Stimulated activated effector memory CD8-positive, alpha-beta T cell treated with anti-CD3 and anti-CD28 coated beads, Interleukin-12 subunit alpha, Interleukin-12 subunit beta, amount 100 ng/mL, for 72 hours (primary cell): ENCODE measurements at regions not wholly inside any gene's neighbourhood (a gene's known extent, or its start where the extent isn't known, plus 50 kb on each side); places are given as distances from the start of the nearest gene placed in this dataset.

Experiments
- ATAC-seq: fragments of 150-1000 bp; cut with Tn5 transposase; 2 replicates; pipeline ENCODE4 v1.10.0; 2021
- DNase-seq, 2 donors: peaks; one replicate each; pipeline ENCODE4 v3.0.0; 2021 to 2022; ENCODE audit warnings: low spot score in 2 of 2
- H3K27ac Mint-ChIP-seq: one replicate; pipeline ENCODE4 v1.8.0; 2022; ENCODE audit warnings: mild to moderate bottlenecking, mixed read lengths
- H3K36me3 Mint-ChIP-seq: one replicate; pipeline ENCODE4 v1.8.0; 2022; ENCODE audit warnings: mild to moderate bottlenecking, mixed read lengths
- H3K4me1 Mint-ChIP-seq: one replicate; pipeline ENCODE4 v1.8.0; 2022; ENCODE audit warnings: mixed read lengths
- H3K4me3 Mint-ChIP-seq: one replicate; pipeline ENCODE4 v1.8.0; 2022; ENCODE audit warnings: mild to moderate bottlenecking, mixed read lengths
- H3K9me3 Mint-ChIP-seq: one replicate; pipeline ENCODE4 v1.8.0; 2022; ENCODE audit warnings: mixed read lengths

- DNase-seq (no peak), ATAC-seq (no peak)
- H3K27ac Mint-ChIP-seq, result no peak overlapping the region
- no peak overlapping the region for H3K4me3 Mint-ChIP-seq
- no peaks in the 10 kb centered on the region for H3K36me3 Mint-ChIP-seq
- no peaks in the 10 kb centered on the region for H3K4me1 Mint-ChIP-seq
- peaks cover 30% of the 10 kb centered on the region for H3K9me3 Mint-ChIP-seq
Measured at GRCh38 chr4:33577791-33578190, 2666.5 kb downstream of the ARAP2 start.

- peaks cover 25% of the 10 kb centered on the region for H3K9me3 Mint-ChIP-seq
- no peak overlapping the region for H3K4me3 Mint-ChIP-seq
- no peak overlapping the region for H3K27ac Mint-ChIP-seq
- ATAC-seq (no peak), DNase-seq (no peak)
- H3K4me1 Mint-ChIP-seq, result no peaks in the 10 kb centered on the region
- H3K36me3 Mint-ChIP-seq, result no peaks in the 10 kb centered on the region
Measured at GRCh38 chr4:33579951-33580350, 2664.4 kb downstream of the ARAP2 start.

GRCh38 chr4:33592701-33593100 is 2651.6 kb downstream of the ARAP2 start:
- no peaks in the 10 kb centered on the region for H3K36me3 Mint-ChIP-seq
- peaks cover 20% of the 10 kb centered on the region for H3K9me3 Mint-ChIP-seq
- ATAC-seq, result no peak
- H3K27ac Mint-ChIP-seq, result no peak overlapping the region
- DNase-seq, result no peak
- H3K4me3 Mint-ChIP-seq, result no peak overlapping the region
- no peaks in the 10 kb centered on the region for H3K4me1 Mint-ChIP-seq

- Mint-ChIP-seq H3K27ac (no peak overlapping the region), H3K36me3 (no peaks in the 10 kb centered on the region), H3K4me1 (no peaks in the 10 kb centered on the region), H3K4me3 (no peak overlapping the region), H3K9me3 (peaks cover 10% of the 10 kb centered on the region)
- ATAC-seq (no peak), DNase-seq (no peak)
Measured at GRCh38 chr4:33606951-33607350, 2637.4 kb downstream of the ARAP2 start.

- no peak for DNase-seq
- H3K9me3 Mint-ChIP-seq, result peaks cover 6% of the 10 kb centered on the region
- no peak overlapping the region for H3K27ac Mint-ChIP-seq
- H3K4me1 Mint-ChIP-seq, result no peaks in the 10 kb centered on the region
- ATAC-seq, result no peak
- no peak overlapping the region for H3K4me3 Mint-ChIP-seq
- no peaks in the 10 kb centered on the region for H3K36me3 Mint-ChIP-seq
Measured at GRCh38 chr4:33616121-33616520, 2628.2 kb downstream of the ARAP2 start.

- no peak overlapping the region for H3K27ac Mint-ChIP-seq
- H3K4me3 Mint-ChIP-seq, result no peak overlapping the region
- H3K36me3 Mint-ChIP-seq, result no peaks in the 10 kb centered on the region
- H3K4me1 Mint-ChIP-seq, result no peaks in the 10 kb centered on the region
- H3K9me3 Mint-ChIP-seq, result peaks cover 22% of the 10 kb centered on the region
- ATAC-seq (no peak), DNase-seq (no peak)
Measured at GRCh38 chr4:33625748-33626147, 2618.6 kb downstream of the ARAP2 start.

GRCh38 chr4:33626221-33626620 is 2618.1 kb downstream of the ARAP2 start:
- Mint-ChIP-seq H3K9me3 (peaks cover 21% of the 10 kb centered on the region), H3K4me1 (no peaks in the 10 kb centered on the region), H3K36me3 (no peaks in the 10 kb centered on the region), H3K27ac (no peak overlapping the region), H3K4me3 (no peak overlapping the region)
- DNase-seq (no peak), ATAC-seq (no peak)

- H3K36me3 Mint-ChIP-seq, result no peaks in the 10 kb centered on the region
- DNase-seq, result no peak
- no peak overlapping the region for H3K27ac Mint-ChIP-seq
- ATAC-seq, result no peak
- no peaks in the 10 kb centered on the region for H3K4me1 Mint-ChIP-seq
- no peak overlapping the region for H3K4me3 Mint-ChIP-seq
- H3K9me3 Mint-ChIP-seq, result peaks cover 23% of the 10 kb centered on the region
Measured at GRCh38 chr4:33628296-33628695, 2616.0 kb downstream of the ARAP2 start.

- Mint-ChIP-seq H3K36me3 (no peaks in the 10 kb centered on the region), H3K4me1 (no peaks in the 10 kb centered on the region), H3K9me3 (peaks cover 20% of the 10 kb centered on the region), H3K27ac (no peak overlapping the region), H3K4me3 (no peak overlapping the region)
- ATAC-seq (no peak), DNase-seq (no peak)
Measured at GRCh38 chr4:33649015-33649414, 2595.3 kb downstream of the ARAP2 start.

- Mint-ChIP-seq H3K9me3 (peaks cover 19% of the 10 kb centered on the region), H3K4me1 (no peaks in the 10 kb centered on the region), H3K4me3 (no peak overlapping the region), H3K36me3 (no peaks in the 10 kb centered on the region), H3K27ac (no peak overlapping the region)
- DNase-seq (no peak), ATAC-seq (no peak)
Measured at GRCh38 chr4:33649471-33649870, 2594.8 kb downstream of the ARAP2 start.

GRCh38 chr4:33650036-33650435 is 2594.3 kb downstream of the ARAP2 start:
- DNase-seq, result no peak
- ATAC-seq, result no peak
- H3K4me3 Mint-ChIP-seq, result no peak overlapping the region
- H3K9me3 Mint-ChIP-seq, result peaks cover 19% of the 10 kb centered on the region
- no peaks in the 10 kb centered on the region for H3K4me1 Mint-ChIP-seq
- H3K36me3 Mint-ChIP-seq, result no peaks in the 10 kb centered on the region
- H3K27ac Mint-ChIP-seq, result no peak overlapping the region

GRCh38 chr4:33658971-33659370 is 2585.3 kb downstream of the ARAP2 start:
- DNase-seq (no peak), ATAC-seq (no peak)
- H3K27ac Mint-ChIP-seq, result no peak overlapping the region

GRCh38 chr4:33661636-33662035 is 2582.7 kb downstream of the ARAP2 start:
- H3K9me3 Mint-ChIP-seq, result peaks cover 29% of the 10 kb centered on the region
- no peak for DNase-seq
- no peak for ATAC-seq
- no peaks in the 10 kb centered on the region for H3K36me3 Mint-ChIP-seq
- H3K4me1 Mint-ChIP-seq, result no peaks in the 10 kb centered on the region
- H3K4me3 Mint-ChIP-seq, result no peak overlapping the region
- H3K27ac Mint-ChIP-seq, result no peak overlapping the region

More at GRCh38 chr4:33658971-33659370, 2585.3 kb downstream of the ARAP2 start:
- H3K36me3 Mint-ChIP-seq, result no peaks in the 10 kb centered on the region
- no peaks in the 10 kb centered on the region for H3K4me1 Mint-ChIP-seq
- peaks cover 19% of the 10 kb centered on the region for H3K9me3 Mint-ChIP-seq
- no peak overlapping the region for H3K4me3 Mint-ChIP-seq

- Mint-ChIP-seq H3K27ac (no peak overlapping the region), H3K4me3 (no peak overlapping the region), H3K9me3 (peaks cover 5% of the 10 kb centered on the region), H3K36me3 (no peaks in the 10 kb centered on the region), H3K4me1 (no peaks in the 10 kb centered on the region)
- DNase-seq (no peak), ATAC-seq (no peak)
Measured at GRCh38 chr4:33685939-33686338, 2558.4 kb downstream of the ARAP2 start.

GRCh38 chr4:33696041-33696440 is 2548.3 kb downstream of the ARAP2 start:
- Mint-ChIP-seq H3K9me3 (peaks cover 8% of the 10 kb centered on the region), H3K36me3 (no peaks in the 10 kb centered on the region), H3K4me3 (no peak overlapping the region), H3K4me1 (no peaks in the 10 kb centered on the region), H3K27ac (no peak overlapping the region)
- no peak for DNase-seq
- ATAC-seq, result no peak

- Mint-ChIP-seq H3K36me3 (no peaks in the 10 kb centered on the region), H3K27ac (no peak overlapping the region)
- no peak for DNase-seq
Measured at GRCh38 chr4:33696586-33696985, 2547.7 kb downstream of the ARAP2 start.

GRCh38 chr4:33709247-33709646 is 2535.1 kb downstream of the ARAP2 start:
- Mint-ChIP-seq H3K9me3 (peaks cover 22% of the 10 kb centered on the region), H3K4me3 (no peak overlapping the region), H3K36me3 (no peaks in the 10 kb centered on the region), H3K27ac (no peak overlapping the region), H3K4me1 (no peaks in the 10 kb centered on the region)
- DNase-seq (no peak), ATAC-seq (no peak)

More at GRCh38 chr4:33696586-33696985, 2547.7 kb downstream of the ARAP2 start:
- Mint-ChIP-seq H3K4me3 (no peak overlapping the region), H3K9me3 (peaks cover 10% of the 10 kb centered on the region), H3K4me1 (no peaks in the 10 kb centered on the region)
- ATAC-seq, result no peak
